ENCODE measurements at regions not wholly inside any gene's neighbourhood (a gene's known extent, or its start where the extent isn't known, plus 50 kb on each side); places are given as distances from the start of the nearest gene placed in this dataset.

GRCh38 chr3:178277605-178278004, 258.6 kb upstream of the KCNMB2 start:
- in situ Hi-C loops (cut with HindIII; ENCODE audit: low pct_unique_long_range_greater_than_20kb, low sequenced_read_pairs), result no loop called here
- no peak for DNase-seq (ENCODE audit: low read depth)

- in situ Hi-C loops (cut with HindIII; ENCODE audit: low pct_unique_long_range_greater_than_20kb, low sequenced_read_pairs), result no loop called here
Observed at GRCh38 chr3:178283561-178283960, 252.7 kb upstream of the KCNMB2 start.

GRCh38 chr3:178284181-178284580, 252.1 kb upstream of the KCNMB2 start:
- in situ Hi-C loops (cut with HindIII; ENCODE audit: low pct_unique_long_range_greater_than_20kb, low sequenced_read_pairs), result no loop called here
- DNase-seq (ENCODE audit: low read depth), result peak; percentile 17

More at GRCh38 chr3:178283561-178283960, 252.7 kb upstream of the KCNMB2 start:
- no peak for DNase-seq (ENCODE audit: low read depth)

- in situ Hi-C loops (cut with HindIII; ENCODE audit: low pct_unique_long_range_greater_than_20kb, low sequenced_read_pairs), result no loop called here
Observed at GRCh38 chr3:178288074-178288473, 248.2 kb upstream of the KCNMB2 start.

GRCh38 chr3:178289544-178290160, 246.6 kb upstream of the KCNMB2 start:
- in situ Hi-C loops (cut with HindIII; ENCODE audit: low pct_unique_long_range_greater_than_20kb, low sequenced_read_pairs), result no loop called here

More at GRCh38 chr3:178288074-178288473, 248.2 kb upstream of the KCNMB2 start:
- DNase-seq (ENCODE audit: low read depth), result no peak

GRCh38 chr3:178291574-178292370, 244.5 kb upstream of the KCNMB2 start:
- in situ Hi-C loops (cut with HindIII; ENCODE audit: low pct_unique_long_range_greater_than_20kb, low sequenced_read_pairs), result no loop called here
- no peak for DNase-seq (ENCODE audit: low read depth)

More at GRCh38 chr3:178289544-178290160, 246.6 kb upstream of the KCNMB2 start:
- no peak for DNase-seq (ENCODE audit: low read depth)

- DNase-seq (ENCODE audit: low read depth), result no peak
- in situ Hi-C loops (cut with HindIII; ENCODE audit: low pct_unique_long_range_greater_than_20kb, low sequenced_read_pairs), result no loop called here
Observed at GRCh38 chr3:178295292-178295912, 240.8 kb upstream of the KCNMB2 start.

- no peak for DNase-seq (ENCODE audit: low read depth)
- in situ Hi-C loops (cut with HindIII; ENCODE audit: low pct_unique_long_range_greater_than_20kb, low sequenced_read_pairs), result no loop called here
Observed at GRCh38 chr3:178297199-178297598, 239.0 kb upstream of the KCNMB2 start.

GRCh38 chr3:178297740-178298139, 238.5 kb upstream of the KCNMB2 start:
- in situ Hi-C loops (cut with HindIII; ENCODE audit: low pct_unique_long_range_greater_than_20kb, low sequenced_read_pairs), result no loop called here
- no peak for DNase-seq (ENCODE audit: low read depth)

GRCh38 chr3:178300441-178300959, 235.7 kb upstream of the KCNMB2 start:
- no peak for DNase-seq (ENCODE audit: low read depth)

GRCh38 chr3:178302966-178303930, 233.0 kb upstream of the KCNMB2 start:
- in situ Hi-C loops (cut with HindIII; ENCODE audit: low pct_unique_long_range_greater_than_20kb, low sequenced_read_pairs), result no loop called here
- no peak for DNase-seq (ENCODE audit: low read depth)

More at GRCh38 chr3:178300441-178300959, 235.7 kb upstream of the KCNMB2 start:
- in situ Hi-C loops (cut with HindIII; ENCODE audit: low pct_unique_long_range_greater_than_20kb, low sequenced_read_pairs), result no loop called here

- in situ Hi-C loops (cut with HindIII; ENCODE audit: low pct_unique_long_range_greater_than_20kb, low sequenced_read_pairs), result no loop called here
- no peak for DNase-seq (ENCODE audit: low read depth)
Observed at GRCh38 chr3:178304758-178305467, 231.3 kb upstream of the KCNMB2 start.

- in situ Hi-C loops (cut with HindIII; ENCODE audit: low pct_unique_long_range_greater_than_20kb, low sequenced_read_pairs), result no loop called here
- no peak for DNase-seq (ENCODE audit: low read depth)
Observed at GRCh38 chr3:178306432-178307115, 229.7 kb upstream of the KCNMB2 start.

- in situ Hi-C loops (cut with HindIII; ENCODE audit: low pct_unique_long_range_greater_than_20kb, low sequenced_read_pairs), result no loop called here
- DNase-seq (ENCODE audit: low read depth), result no peak
Observed at GRCh38 chr3:178308771-178309170, 227.5 kb upstream of the KCNMB2 start.

- in situ Hi-C loops (cut with HindIII; ENCODE audit: low pct_unique_long_range_greater_than_20kb, low sequenced_read_pairs), result no loop called here
- no peak for DNase-seq (ENCODE audit: low read depth)
Observed at GRCh38 chr3:178310949-178311348, 225.3 kb upstream of the KCNMB2 start.

- no peak for DNase-seq (ENCODE audit: low read depth)
- in situ Hi-C loops (cut with HindIII; ENCODE audit: low pct_unique_long_range_greater_than_20kb, low sequenced_read_pairs), result no loop called here
Observed at GRCh38 chr3:178313716-178314115, 222.5 kb upstream of the KCNMB2 start.

GRCh38 chr3:178318340-178318739, 217.9 kb upstream of the KCNMB2 start:
- DNase-seq (ENCODE audit: low read depth), result no peak
- in situ Hi-C loops (cut with HindIII; ENCODE audit: low pct_unique_long_range_greater_than_20kb, low sequenced_read_pairs), result no loop called here

Data from Caki2 (cell line).